ENCODE measurements at regions not wholly inside any gene's neighbourhood (a gene's known extent, or its start where the extent isn't known, plus 50 kb on each side); places are given as distances from the start of the nearest gene placed in this dataset.
"Not testable (repeated sequence)": the region's sequence is repeated elsewhere in the genome, so short reads cannot be mapped to it uniquely, and the experiment has no call there.

DNA sequence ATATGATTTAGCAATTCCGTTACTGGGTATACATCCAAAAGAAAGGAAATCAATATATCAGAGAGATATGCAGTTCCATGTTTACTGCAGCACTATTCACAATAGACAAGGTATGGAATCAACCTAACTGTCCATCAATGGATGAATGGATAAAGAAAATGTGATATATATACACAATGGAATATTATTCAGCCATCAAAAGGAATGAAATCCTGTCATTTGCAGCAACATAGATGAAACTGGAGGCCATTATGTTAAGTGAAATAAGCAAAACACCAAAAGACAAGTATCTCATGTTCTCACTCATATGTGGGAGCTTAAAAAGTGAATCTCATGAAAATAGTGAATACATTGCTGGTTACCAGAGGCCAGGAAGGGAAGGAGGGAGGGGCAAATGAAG, 390.8 kb downstream of the ZFHX3 start:
- no peak for DNase-seq (ENCODE audit: low spot score)

GRCh38 chr16:72654535-72654934, 393.4 kb downstream of the ZFHX3 start:
- DNase-seq (ENCODE audit: low spot score), result no peak

DNA sequence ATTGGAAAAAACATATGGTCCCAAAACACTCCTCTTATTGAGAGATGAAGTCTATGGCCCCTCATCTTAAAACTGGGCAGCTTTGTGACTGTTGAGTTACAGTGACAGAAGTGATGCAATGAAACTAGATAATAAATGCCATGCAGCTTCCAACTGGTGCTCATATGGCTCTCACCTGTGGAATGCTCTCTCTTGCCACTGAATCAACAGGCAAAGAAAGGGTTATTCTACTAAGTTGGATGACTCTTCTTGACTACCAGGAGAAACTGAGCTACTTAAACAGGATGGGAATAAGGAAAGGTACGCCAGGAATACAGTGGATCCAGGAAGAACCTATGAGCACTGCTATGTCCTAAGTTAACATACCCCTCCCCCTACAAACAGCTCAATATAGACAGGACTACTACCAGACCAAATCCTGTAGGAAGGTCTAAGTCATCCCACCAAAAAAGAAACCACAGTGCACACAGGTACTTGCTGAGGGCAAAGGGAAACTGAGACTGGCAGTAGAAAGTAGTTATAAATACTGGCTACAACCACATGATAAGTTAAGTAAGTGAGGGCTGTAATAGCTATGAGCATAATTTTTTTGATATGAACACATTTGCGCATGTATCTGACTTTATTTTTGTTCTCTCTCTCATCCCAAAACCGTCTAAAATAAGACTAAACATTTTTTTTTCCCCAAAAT, 398.5 kb downstream of the ZFHX3 start:
- no peak for DNase-seq (ENCODE audit: low spot score)

GRCh38 chr16:72646615-72647014, 401.3 kb downstream of the ZFHX3 start:
- DNase-seq (ENCODE audit: low spot score), result no peak

GRCh38 chr16:72645538-72645937, 402.4 kb downstream of the ZFHX3 start:
- no peak for DNase-seq (ENCODE audit: low spot score)

DNA sequence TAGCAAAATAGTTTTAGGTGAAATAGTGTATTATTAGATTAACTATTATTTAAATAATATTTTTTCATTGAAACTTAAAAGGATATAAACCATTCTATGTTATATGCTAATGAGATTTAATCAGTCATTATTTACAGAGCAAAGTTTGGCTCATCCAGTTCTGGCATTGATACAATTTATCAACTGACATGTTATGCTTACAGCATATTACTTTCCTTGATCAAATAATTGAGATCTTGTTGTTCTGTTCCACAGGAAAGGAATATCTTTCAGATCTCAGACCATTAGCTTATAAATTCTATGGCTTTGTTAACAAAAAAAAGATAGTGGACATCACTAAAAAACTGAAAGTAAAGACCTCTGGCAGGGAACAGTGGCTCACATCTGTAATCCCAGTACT, 403.0 kb downstream of the ZFHX3 start:
- DNase-seq (ENCODE audit: low spot score), result no peak

- no peak for DNase-seq (ENCODE audit: low spot score)
Measured at GRCh38 chr16:72639494-72639893, 408.4 kb downstream of the ZFHX3 start.

GRCh38 chr16:72637306-72637705, 410.6 kb downstream of the ZFHX3 start:
- no peak for DNase-seq (ENCODE audit: low spot score)

GRCh38 chr16:72635694-72636093, 412.2 kb downstream of the ZFHX3 start:
- no peak for DNase-seq (ENCODE audit: low spot score)

DNA sequence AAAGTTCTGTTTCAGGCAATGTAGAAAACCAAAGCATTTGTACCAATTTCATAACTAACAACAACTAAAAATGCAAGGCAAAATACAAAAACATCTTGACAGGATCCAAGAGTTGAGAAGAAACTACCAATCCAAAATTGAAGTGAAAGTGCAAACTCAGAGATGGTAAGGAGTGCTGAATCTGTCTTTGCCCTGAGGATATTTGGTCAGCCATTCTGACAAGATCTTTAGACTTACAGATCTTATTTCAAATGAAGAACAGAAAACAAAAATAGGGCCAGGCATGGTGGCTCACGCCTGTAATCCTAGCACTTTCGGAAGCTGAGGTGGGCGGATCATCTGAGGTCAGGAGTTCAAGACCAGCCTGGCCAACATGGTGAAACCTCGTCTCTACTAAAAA, 412.8 kb downstream of the ZFHX3 start:
- no peak for DNase-seq (ENCODE audit: low spot score)

- DNase-seq (ENCODE audit: low spot score), result not testable (repeated sequence)
Measured at GRCh38 chr16:72627182-72627896, 420.6 kb downstream of the ZFHX3 start.

- DNase-seq (ENCODE audit: low spot score), result no peak
Measured at GRCh38 chr16:72626623-72627022, 421.3 kb downstream of the ZFHX3 start.

DNA sequence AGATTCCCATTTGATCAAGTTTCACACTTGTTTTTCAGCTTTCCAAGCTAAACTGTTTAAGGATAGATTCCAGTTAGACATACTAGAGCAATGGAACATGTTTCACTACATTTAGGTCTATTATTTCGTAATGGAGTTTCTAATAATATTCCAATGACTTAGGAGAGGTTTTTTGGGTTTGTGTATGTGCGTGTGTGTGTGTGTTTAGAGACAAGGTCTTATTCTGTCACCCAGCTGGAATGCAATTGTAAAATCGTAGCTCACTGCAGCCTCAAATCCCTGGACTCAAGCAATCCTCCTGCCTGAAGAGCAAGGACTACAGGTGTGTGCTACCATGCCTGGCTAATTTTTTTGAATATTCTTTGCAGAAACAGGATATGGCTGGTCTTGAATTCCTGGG, 426.3 kb downstream of the ZFHX3 start:
- no peak for DNase-seq (ENCODE audit: low spot score)

GRCh38 chr16:72620853-72621252, 427.1 kb downstream of the ZFHX3 start:
- no peak for DNase-seq (ENCODE audit: low spot score)

DNA sequence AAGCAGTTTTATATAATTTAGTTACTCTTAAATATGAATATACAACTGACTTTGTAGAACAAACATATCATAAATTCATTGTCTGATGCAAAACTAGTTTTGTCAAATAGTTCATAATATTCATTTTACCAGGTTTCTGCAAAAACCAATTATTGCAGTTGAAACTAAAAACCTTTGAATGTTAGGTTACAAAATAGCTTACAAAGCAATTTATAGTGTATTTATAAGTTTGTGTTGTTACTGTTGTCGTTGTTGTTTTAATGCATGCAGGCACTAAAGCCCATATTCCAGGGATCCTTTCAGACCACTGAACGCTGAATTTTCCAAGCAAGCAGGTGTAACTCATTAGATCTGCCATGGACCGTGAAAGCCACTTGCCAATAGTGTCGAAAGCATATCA, 427.6 kb downstream of the ZFHX3 start:
- DNase-seq (ENCODE audit: low spot score), result no peak

DNA sequence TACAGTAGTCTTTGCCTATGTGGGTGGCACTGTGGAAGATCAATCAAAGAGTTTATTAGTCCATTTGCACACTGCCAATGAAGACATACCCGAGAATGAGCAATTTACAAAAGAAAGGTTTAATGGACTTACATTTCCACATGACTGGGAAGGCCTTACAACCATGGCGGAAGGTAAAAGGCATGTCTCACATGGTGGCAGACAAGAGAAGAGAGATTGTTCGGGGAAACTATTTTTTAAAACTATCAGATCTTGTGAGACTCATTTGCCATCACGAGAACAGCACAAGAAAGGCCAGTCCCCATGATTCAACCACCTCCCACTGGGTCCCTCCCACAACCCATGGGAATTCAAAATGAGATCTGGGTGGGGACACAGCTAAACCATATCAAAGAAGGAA, 432.1 kb downstream of the ZFHX3 start:
- no peak for DNase-seq (ENCODE audit: low spot score)

- DNase-seq (ENCODE audit: low spot score), result no peak
Measured at GRCh38 chr16:72612718-72613117, 435.2 kb downstream of the ZFHX3 start.

- no peak for DNase-seq (ENCODE audit: low spot score)
Measured at GRCh38 chr16:72612256-72612655, 435.7 kb downstream of the ZFHX3 start.

DNA sequence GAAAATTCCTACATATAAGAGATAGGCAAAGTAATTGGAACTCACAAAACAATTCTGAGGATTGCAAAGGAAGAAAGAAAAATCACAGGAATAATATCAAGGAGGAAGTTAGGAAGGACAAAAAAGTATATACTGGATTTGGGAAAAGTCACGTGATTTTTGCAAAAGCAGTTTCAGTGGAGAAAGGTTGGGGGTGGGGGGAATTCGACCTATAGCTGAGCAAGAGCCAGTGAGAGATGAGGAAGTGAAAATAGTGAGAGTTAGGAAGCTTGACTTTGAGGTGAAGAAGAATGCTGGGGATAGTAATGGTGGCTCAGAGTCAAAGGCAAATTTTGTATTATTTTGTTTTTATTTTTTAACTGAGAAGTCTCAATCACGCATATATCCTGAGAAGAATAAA, 438.0 kb upstream of the PMFBP1 start:
- no peak for DNase-seq (ENCODE audit: low spot score)

DNA sequence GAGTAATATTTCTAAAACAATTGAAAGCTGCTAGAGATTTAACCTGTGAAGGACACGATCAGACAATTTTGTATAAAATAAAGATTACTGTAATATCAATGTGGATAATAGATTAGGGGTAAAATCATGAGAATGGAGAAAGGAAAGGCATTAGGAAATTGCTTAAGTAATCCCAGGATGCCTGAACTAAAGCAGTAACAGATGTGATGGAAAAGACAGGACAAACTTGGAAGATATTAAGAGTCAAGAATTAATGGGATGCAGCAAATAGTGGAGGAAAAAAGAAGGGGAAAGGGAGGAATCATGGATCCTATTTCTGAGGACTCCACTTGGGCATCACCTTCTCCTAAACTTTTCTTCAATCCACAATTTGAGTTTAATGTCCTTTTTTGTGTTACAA, 437.1 kb upstream of the PMFBP1 start:
- DNase-seq (ENCODE audit: low spot score), result no peak

DNA sequence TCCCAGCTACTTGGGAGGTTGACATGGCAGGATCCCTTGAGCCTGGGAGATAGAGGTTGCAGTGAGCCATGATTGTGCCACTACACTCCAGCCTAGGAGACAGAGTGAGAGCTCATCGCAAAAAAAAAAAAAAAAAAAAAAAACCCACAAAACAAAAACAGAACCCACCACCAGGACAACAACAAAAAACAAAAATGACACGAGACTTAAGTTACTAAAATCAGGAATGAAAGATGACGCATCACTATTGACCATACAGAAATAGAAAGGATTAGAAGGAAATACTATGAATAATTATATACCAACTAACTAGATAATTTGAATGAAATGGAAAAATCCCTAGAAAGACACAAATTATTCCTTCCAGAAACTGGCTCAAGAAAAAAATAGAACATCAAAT, 432.4 kb upstream of the PMFBP1 start:
- DNase-seq (ENCODE audit: low spot score), result no peak

- DNase-seq (ENCODE audit: low spot score), result no peak
Measured at GRCh38 chr16:72602499-72602898, 430.5 kb upstream of the PMFBP1 start.

- no peak for DNase-seq (ENCODE audit: low spot score)
Measured at GRCh38 chr16:72598696-72599095, 426.7 kb upstream of the PMFBP1 start.

GRCh38 chr16:72597938-72598337, 426.0 kb upstream of the PMFBP1 start:
- no peak for DNase-seq (ENCODE audit: low spot score)

All from CD4-positive, alpha-beta T cell treated with Interleukin-2 at 100 ng/mL for 4 hours (primary cell).